ENCODE measurements at regions not wholly inside any gene's neighbourhood (a gene's known extent, or its start where the extent isn't known, plus 50 kb on each side); places are given as distances from the start of the nearest gene placed in this dataset.

DNA sequence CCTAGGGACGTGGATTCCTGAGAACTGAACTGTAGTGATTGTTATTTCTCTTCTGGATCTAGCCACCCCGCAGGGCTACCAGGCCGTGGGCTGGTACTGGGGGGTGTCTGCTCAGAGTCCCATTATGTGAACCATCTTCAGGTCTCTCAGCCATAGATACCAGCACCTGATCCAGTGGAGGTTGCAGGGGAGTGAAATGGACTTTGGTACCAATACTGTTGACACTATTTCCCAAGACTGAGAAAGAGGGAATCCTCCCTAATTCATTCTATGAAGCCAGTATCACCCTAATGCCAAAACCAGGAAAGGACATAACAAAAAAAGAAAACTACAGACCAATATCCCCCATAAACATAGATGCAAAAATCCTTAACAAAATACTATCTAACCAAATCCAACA lies 237.0 kb upstream of the AGTR1 start:
- H3K4me3 ChIP-seq: no peak overlapping the region
- H3K9me3 ChIP-seq: no peaks in the 10 kb centered on the region
- no peak for TF ChIP-seq CTCF (IDR thresholded peaks at IDR 0.05)
- no peak for TF ChIP-seq POLR2A (IDR thresholded peaks at IDR 0.05)
- TF ChIP-seq POLR2AphosphoS5 (IDR thresholded peaks at IDR 0.05; ENCODE audit: insufficient read depth in 1 of 2, low read depth in 1 of 2): no peak
- no peaks in the 10 kb centered on the region for H3K4me1 ChIP-seq
- no peak for DNase-seq (ENCODE audit: extremely low spot score in 2 of 2)
- H3K27ac ChIP-seq: no peak overlapping the region
- intact Hi-C loops (cut with DNase I): no loop called here
- H3K36me3 ChIP-seq: no peaks in the 10 kb centered on the region
- no peaks in the 10 kb centered on the region for H3K27me3 ChIP-seq

DNA sequence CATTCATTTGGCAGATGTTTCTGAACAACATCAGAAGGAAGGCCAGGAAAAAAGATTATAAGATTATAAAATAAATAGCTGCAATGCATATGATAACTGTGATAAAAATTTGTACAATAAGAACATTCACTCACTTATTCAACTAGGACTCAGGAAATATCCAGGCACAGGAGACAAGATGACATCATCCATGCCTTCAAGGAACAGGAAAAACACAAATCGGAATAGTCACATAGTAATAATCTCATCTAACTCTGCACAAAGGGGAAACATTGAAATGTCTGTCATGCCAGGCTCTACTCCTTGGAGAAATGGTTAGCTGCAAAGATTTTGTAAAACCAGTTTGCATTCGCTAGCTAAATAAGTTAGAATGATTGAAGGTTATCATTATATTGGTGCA lies 233.5 kb upstream of the AGTR1 start:
- no peak overlapping the region for H3K4me3 ChIP-seq
- TF ChIP-seq CTCF (IDR thresholded peaks at IDR 0.05) (no peak), POLR2A (IDR thresholded peaks at IDR 0.05) (no peak), POLR2AphosphoS5 (IDR thresholded peaks at IDR 0.05; ENCODE audit: insufficient read depth in 1 of 2, low read depth in 1 of 2) (no peak)
- no peaks in the 10 kb centered on the region for H3K4me1 ChIP-seq
- no peak overlapping the region for H3K27ac ChIP-seq
- intact Hi-C loops (cut with DNase I): no loop called here
- DNase-seq (ENCODE audit: extremely low spot score in 2 of 2): no peak
- H3K9me3 ChIP-seq: no peaks in the 10 kb centered on the region
- H3K27me3 ChIP-seq: no peaks in the 10 kb centered on the region
- H3K36me3 ChIP-seq: no peaks in the 10 kb centered on the region

DNA sequence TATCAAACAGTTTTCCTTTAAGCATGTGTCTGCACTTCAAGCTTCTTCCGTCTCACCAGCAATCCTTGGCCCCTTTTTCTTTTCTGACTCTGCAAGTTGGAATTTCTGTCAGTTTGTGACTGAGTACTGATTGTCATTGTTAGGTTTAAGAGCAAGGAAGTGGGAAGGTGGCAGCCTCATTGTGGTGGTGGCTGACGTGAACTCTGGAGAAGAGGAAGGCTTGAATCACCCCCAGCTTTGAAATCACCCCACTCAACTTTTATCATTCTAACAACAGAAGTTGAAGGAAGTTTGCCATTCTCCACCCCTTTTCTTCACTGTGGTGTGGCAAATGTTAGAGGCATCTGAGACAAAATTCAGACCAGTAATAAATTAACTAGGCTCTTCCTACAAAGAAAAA lies 231.6 kb upstream of the AGTR1 start:
- TF ChIP-seq POLR2A (IDR thresholded peaks at IDR 0.05) (no peak), POLR2AphosphoS5 (IDR thresholded peaks at IDR 0.05; ENCODE audit: insufficient read depth in 1 of 2, low read depth in 1 of 2) (no peak), CTCF (IDR thresholded peaks at IDR 0.05) (no peak)
- intact Hi-C loops (cut with DNase I): no loop called here
- no peaks in the 10 kb centered on the region for H3K9me3 ChIP-seq
- no peak overlapping the region for H3K4me3 ChIP-seq
- DNase-seq (ENCODE audit: extremely low spot score in 2 of 2): no peak
- H3K27ac ChIP-seq: no peak overlapping the region
- no peaks in the 10 kb centered on the region for H3K4me1 ChIP-seq
- no peaks in the 10 kb centered on the region for H3K36me3 ChIP-seq
- H3K27me3 ChIP-seq: no peaks in the 10 kb centered on the region

GRCh38 chr3:148466980-148467740 lies 230.5 kb upstream of the AGTR1 start:
- Histone ChIP-seq H3K27ac (no peak overlapping the region), H3K4me3 (no peak overlapping the region), H3K4me1 (no peaks in the 10 kb centered on the region), H3K36me3 (no peaks in the 10 kb centered on the region), H3K9me3 (no peaks in the 10 kb centered on the region), H3K27me3 (no peaks in the 10 kb centered on the region)
- no peak for DNase-seq (ENCODE audit: extremely low spot score in 2 of 2)
- intact Hi-C loops (cut with DNase I): no loop called here
- TF ChIP-seq POLR2AphosphoS5 (IDR thresholded peaks at IDR 0.05; ENCODE audit: insufficient read depth in 1 of 2, low read depth in 1 of 2) (no peak), POLR2A (IDR thresholded peaks at IDR 0.05) (no peak), CTCF (IDR thresholded peaks at IDR 0.05) (no peak)

DNA sequence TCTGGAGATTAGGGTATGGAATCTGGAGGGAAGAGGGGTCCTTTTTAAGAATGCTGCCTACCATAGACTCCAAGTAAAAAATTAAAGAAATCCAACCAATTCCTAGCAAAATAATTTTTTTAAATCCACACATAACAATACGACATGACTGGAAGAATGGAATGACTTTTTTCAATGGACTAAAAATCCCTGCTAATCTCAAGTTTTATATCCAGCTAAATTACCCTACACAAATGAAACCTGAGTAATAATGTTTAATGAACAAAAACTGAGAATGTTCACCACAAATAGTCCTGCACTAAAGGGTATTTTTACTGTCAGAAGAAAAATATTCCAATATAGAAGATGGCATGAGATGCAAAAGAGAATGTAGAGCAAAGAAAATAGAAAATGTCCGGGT lies 220.3 kb upstream of the AGTR1 start:
- Histone ChIP-seq H3K4me3 (no peak overlapping the region), H3K27ac (no peak overlapping the region), H3K9me3 (no peaks in the 10 kb centered on the region), H3K27me3 (no peaks in the 10 kb centered on the region), H3K4me1 (no peaks in the 10 kb centered on the region), H3K36me3 (no peaks in the 10 kb centered on the region)
- no peak for DNase-seq (ENCODE audit: extremely low spot score in 2 of 2)
- intact Hi-C loops (cut with DNase I): no loop called here
- no peak for TF ChIP-seq POLR2A (IDR thresholded peaks at IDR 0.05)
- no peak for TF ChIP-seq POLR2AphosphoS5 (IDR thresholded peaks at IDR 0.05; ENCODE audit: insufficient read depth in 1 of 2, low read depth in 1 of 2)
- no peak for TF ChIP-seq CTCF (IDR thresholded peaks at IDR 0.05)
